GM19468 (cell line): ENCODE measurements at regions not wholly inside any gene's neighbourhood (a gene's known extent, or its start where the extent isn't known, plus 50 kb on each side); places are given as distances from the start of the nearest gene placed in this dataset.

Experiments
- ATAC-seq: cut with Tn5 transposase; IDR thresholded peaks from one replicate; pipeline ENCODE4 v1.9.1; 2021; ENCODE audit warnings: mild to moderate bottlenecking, moderate library complexity, moderate number of reproducible peaks; ENCODE audit not compliant: unreplicated experiment; ENCODE audit errors: extremely low read depth

GRCh38 chr3:28078536-28078935 is 162.9 kb upstream of the CMC1 start:
- ATAC-seq: no peak

- ATAC-seq: no peak
Measured at GRCh38 chr3:28080716-28081115, 160.7 kb upstream of the CMC1 start.

GRCh38 chr3:28081533-28081947 is 159.9 kb upstream of the CMC1 start:
- peak; percentile 42 for ATAC-seq

GRCh38 chr3:28087591-28087990 is 153.8 kb upstream of the CMC1 start:
- no peak for ATAC-seq

- ATAC-seq: no peak
Measured at GRCh38 chr3:28088811-28089526, 152.4 kb upstream of the CMC1 start.

- ATAC-seq: no peak
Measured at GRCh38 chr3:28089527-28089897, 151.9 kb upstream of the CMC1 start.

GRCh38 chr3:28099296-28099695 is 142.1 kb upstream of the CMC1 start:
- no peak for ATAC-seq

- no peak for ATAC-seq
Measured at GRCh38 chr3:28101705-28102104, 139.7 kb upstream of the CMC1 start.

GRCh38 chr3:28103861-28104260 is 137.6 kb upstream of the CMC1 start:
- no peak for ATAC-seq

GRCh38 chr3:28104896-28105534 is 136.4 kb upstream of the CMC1 start:
- no peak for ATAC-seq

- no peak for ATAC-seq
Measured at GRCh38 chr3:28109829-28110228, 131.6 kb upstream of the CMC1 start.

GRCh38 chr3:28110869-28111268 is 130.6 kb upstream of the CMC1 start:
- no peak for ATAC-seq

- no peak for ATAC-seq
Measured at GRCh38 chr3:28114893-28115292, 126.5 kb upstream of the CMC1 start.

GRCh38 chr3:28115316-28115715 is 126.1 kb upstream of the CMC1 start:
- no peak for ATAC-seq

GRCh38 chr3:28117598-28117997 is 123.8 kb upstream of the CMC1 start:
- ATAC-seq: no peak

- ATAC-seq: no peak
Measured at GRCh38 chr3:28118087-28118486, 123.3 kb upstream of the CMC1 start.

- ATAC-seq: no peak
Measured at GRCh38 chr3:28122227-28122626, 119.2 kb upstream of the CMC1 start.

- no peak for ATAC-seq
Measured at GRCh38 chr3:28124882-28125281, 116.5 kb upstream of the CMC1 start.

GRCh38 chr3:28125342-28125741 is 116.1 kb upstream of the CMC1 start:
- no peak for ATAC-seq

- no peak for ATAC-seq
Measured at GRCh38 chr3:28130836-28131235, 110.6 kb upstream of the CMC1 start.

- ATAC-seq: no peak
Measured at GRCh38 chr3:28132941-28133340, 108.5 kb upstream of the CMC1 start.

GRCh38 chr3:28134198-28134597 is 107.2 kb upstream of the CMC1 start:
- no peak for ATAC-seq
